ENCODE measurements at regions not wholly inside any gene's neighbourhood (a gene's known extent, or its start where the extent isn't known, plus 50 kb on each side); places are given as distances from the start of the nearest gene placed in this dataset.

- no peak overlapping the region for H3K4me3 ChIP-seq (ENCODE audit: low read depth, low read length, poor library complexity, severe bottlenecking)
- H3K27ac ChIP-seq (ENCODE audit: low read depth, low read length, poor library complexity, severe bottlenecking) = no peak overlapping the region
- intact Hi-C loops (cut with micrococcal nuclease; ENCODE audit: unreplicated experiment) = no loop called here
- H3K36me3 ChIP-seq (ENCODE audit: insufficient read depth, low read length, poor library complexity, severe bottlenecking) = no peaks in the 10 kb centered on the region
- CTCF ChIA-PET = no interaction called here
- no peak for TF ChIP-seq EZH2 (IDR thresholded peaks at IDR 0.05; ENCODE audit: borderline replicate concordance, low read depth, low read length, poor library complexity, severe bottlenecking)
- H3K4me1 ChIP-seq (ENCODE audit: insufficient read depth, low read length, poor library complexity, severe bottlenecking) = no peaks in the 10 kb centered on the region
- peaks cover 4% of the 10 kb centered on the region for H3K9me3 ChIP-seq (ENCODE audit: low read depth, low read length, poor library complexity, severe bottlenecking)
- no TSS peak for BruUV-seq (replicated peaks)
- POLR2A ChIA-PET (ENCODE audit: low non-redundant PET) = no interaction called here
- no peaks in the 10 kb centered on the region for H3K27me3 ChIP-seq (replicated peaks; ENCODE audit: insufficient read depth, low read depth, low read length, poor library complexity)
- no peak for DNase-seq (ENCODE audit: low spot score)
Observed at GRCh38 chr11:23278121-23278520, 417.8 kb upstream of the CCDC179 start.

- no peak for DNase-seq (ENCODE audit: low spot score)
- Histone ChIP-seq H3K27me3 (replicated peaks; ENCODE audit: insufficient read depth, low read depth, low read length, poor library complexity) (no peaks in the 10 kb centered on the region), H3K36me3 (ENCODE audit: insufficient read depth, low read length, poor library complexity, severe bottlenecking) (no peaks in the 10 kb centered on the region), H3K27ac (ENCODE audit: low read depth, low read length, poor library complexity, severe bottlenecking) (no peak overlapping the region), H3K9me3 (ENCODE audit: low read depth, low read length, poor library complexity, severe bottlenecking) (peaks cover 4% of the 10 kb centered on the region), H3K4me3 (ENCODE audit: low read depth, low read length, poor library complexity, severe bottlenecking) (no peak overlapping the region), H3K4me1 (ENCODE audit: insufficient read depth, low read length, poor library complexity, severe bottlenecking) (no peaks in the 10 kb centered on the region)
- intact Hi-C loops (cut with micrococcal nuclease; ENCODE audit: unreplicated experiment) = no loop called here
- ChIA-PET CTCF (no interaction called here), POLR2A (ENCODE audit: low non-redundant PET) (no interaction called here)
- no peak for TF ChIP-seq EZH2 (IDR thresholded peaks at IDR 0.05; ENCODE audit: borderline replicate concordance, low read depth, low read length, poor library complexity, severe bottlenecking)
- TF ChIP-seq CTCF (conservative IDR thresholded peaks at IDR 0.05; ENCODE audit: low read depth, low read length) = no peak
- BruUV-seq (replicated peaks) = no TSS peak
Observed at GRCh38 chr11:23280088-23280487, 419.8 kb upstream of the CCDC179 start.

GRCh38 chr11:23283666-23284065 is 423.4 kb upstream of the CCDC179 start:
- Histone ChIP-seq H3K27me3 (replicated peaks; ENCODE audit: insufficient read depth, low read depth, low read length, poor library complexity) (no peaks in the 10 kb centered on the region), H3K4me1 (ENCODE audit: insufficient read depth, low read length, poor library complexity, severe bottlenecking) (no peaks in the 10 kb centered on the region), H3K36me3 (ENCODE audit: insufficient read depth, low read length, poor library complexity, severe bottlenecking) (no peaks in the 10 kb centered on the region), H3K9me3 (ENCODE audit: low read depth, low read length, poor library complexity, severe bottlenecking) (no peaks in the 10 kb centered on the region), H3K27ac (ENCODE audit: low read depth, low read length, poor library complexity, severe bottlenecking) (no peak overlapping the region), H3K4me3 (ENCODE audit: low read depth, low read length, poor library complexity, severe bottlenecking) (no peak overlapping the region)
- TF ChIP-seq CTCF (conservative IDR thresholded peaks at IDR 0.05; ENCODE audit: low read depth, low read length) (no peak), EZH2 (IDR thresholded peaks at IDR 0.05; ENCODE audit: borderline replicate concordance, low read depth, low read length, poor library complexity, severe bottlenecking) (no peak)
- DNase-seq (ENCODE audit: low spot score) = no peak
- BruUV-seq (replicated peaks) = no TSS peak
- intact Hi-C loops (cut with micrococcal nuclease; ENCODE audit: unreplicated experiment) = no loop called here
- ChIA-PET CTCF (no interaction called here), POLR2A (ENCODE audit: low non-redundant PET) (no interaction called here)

- TF ChIP-seq EZH2 (IDR thresholded peaks at IDR 0.05; ENCODE audit: borderline replicate concordance, low read depth, low read length, poor library complexity, severe bottlenecking) (no peak), CTCF (conservative IDR thresholded peaks at IDR 0.05; ENCODE audit: low read depth, low read length) (no peak)
- Histone ChIP-seq H3K27ac (ENCODE audit: low read depth, low read length, poor library complexity, severe bottlenecking) (no peak overlapping the region), H3K4me1 (ENCODE audit: insufficient read depth, low read length, poor library complexity, severe bottlenecking) (no peaks in the 10 kb centered on the region), H3K36me3 (ENCODE audit: insufficient read depth, low read length, poor library complexity, severe bottlenecking) (no peaks in the 10 kb centered on the region), H3K27me3 (replicated peaks; ENCODE audit: insufficient read depth, low read depth, low read length, poor library complexity) (no peaks in the 10 kb centered on the region), H3K9me3 (ENCODE audit: low read depth, low read length, poor library complexity, severe bottlenecking) (no peaks in the 10 kb centered on the region), H3K4me3 (ENCODE audit: low read depth, low read length, poor library complexity, severe bottlenecking) (no peak overlapping the region)
- DNase-seq (ENCODE audit: low spot score) = no peak
- intact Hi-C loops (cut with micrococcal nuclease; ENCODE audit: unreplicated experiment) = no loop called here
- ChIA-PET CTCF (no interaction called here), POLR2A (ENCODE audit: low non-redundant PET) (no interaction called here)
- no TSS peak for BruUV-seq (replicated peaks)
Observed at GRCh38 chr11:23284631-23285030, 424.4 kb upstream of the CCDC179 start.
